Stimulated activated CD4-positive, alpha-beta T cell treated with anti-CD3 and anti-CD28 coated beads, TNF-alpha, amount 100 ng/mL, for 4 hours (primary cell): ENCODE measurements at regions not wholly inside any gene's neighbourhood (a gene's known extent, or its start where the extent isn't known, plus 50 kb on each side); places are given as distances from the start of the nearest gene placed in this dataset.

Source experiments
- DNase-seq, 3 experiments: peaks; one replicate each; pipeline ENCODE4 v3.0.0-alpha.2; 2020; ENCODE audit warnings: low read depth in 3 of 3

- no peak for DNase-seq
Observed at GRCh38 chr13:29999492-30000369, 149.3 kb upstream of the UBL3 start.

- DNase-seq, result no peak
Observed at GRCh38 chr13:29996316-29996715, 145.9 kb upstream of the UBL3 start.

- no peak for DNase-seq
Observed at GRCh38 chr13:29994911-29995595, 144.6 kb upstream of the UBL3 start.

- no peak for DNase-seq
Observed at GRCh38 chr13:29993716-29994488, 143.5 kb upstream of the UBL3 start.

- no peak for DNase-seq
Observed at GRCh38 chr13:29993196-29993595, 142.8 kb upstream of the UBL3 start.

- DNase-seq, result no peak
Observed at GRCh38 chr13:29991343-29991742, 140.9 kb upstream of the UBL3 start.

- no peak for DNase-seq
Observed at GRCh38 chr13:29987340-29987739, 136.9 kb upstream of the UBL3 start.

GRCh38 chr13:29980339-29980738 is 129.9 kb upstream of the UBL3 start:
- DNase-seq, result no peak

- DNase-seq, result no peak
Observed at GRCh38 chr13:29978211-29978610, 127.8 kb upstream of the UBL3 start.

GRCh38 chr13:29977476-29978120 is 127.2 kb upstream of the UBL3 start:
- DNase-seq, result no peak

GRCh38 chr13:29976535-29976934 is 126.1 kb upstream of the UBL3 start:
- no peak for DNase-seq

- no peak for DNase-seq
Observed at GRCh38 chr13:29975283-29975682, 124.9 kb upstream of the UBL3 start.

- DNase-seq, result no peak
Observed at GRCh38 chr13:29969286-29969685, 118.9 kb upstream of the UBL3 start.

- no peak for DNase-seq
Observed at GRCh38 chr13:29964181-29964845, 113.9 kb upstream of the UBL3 start.

- no peak for DNase-seq
Observed at GRCh38 chr13:29963089-29963488, 112.7 kb upstream of the UBL3 start.

GRCh38 chr13:29961036-29961670 is 110.7 kb upstream of the UBL3 start:
- no peak for DNase-seq

- no peak for DNase-seq
Observed at GRCh38 chr13:29959603-29960002, 109.2 kb upstream of the UBL3 start.

- no peak for DNase-seq
Observed at GRCh38 chr13:29959086-29959485, 108.7 kb upstream of the UBL3 start.

- no peak for DNase-seq
Observed at GRCh38 chr13:29958476-29958875, 108.1 kb upstream of the UBL3 start.

- no peak for DNase-seq
Observed at GRCh38 chr13:29957320-29957719, 106.9 kb upstream of the UBL3 start.

- no peak for DNase-seq
Observed at GRCh38 chr13:29956853-29957252, 106.4 kb upstream of the UBL3 start.
